Panc1 (cell line): ENCODE measurements at regions not wholly inside any gene's neighbourhood (a gene's known extent, or its start where the extent isn't known, plus 50 kb on each side); places are given as distances from the start of the nearest gene placed in this dataset.

Source experiments
- ATAC-seq: fragments of 200-7000 bp; cut with Tn5 transposase; 2 replicates; pipeline ENCODE4 v1.9.1; 2020; ENCODE audit warnings: mild to moderate bottlenecking, moderate library complexity
- BruUV-seq: library from RNA; stranded (reverse); fragments of 400-500 nt; replicated peaks from 2 replicates; lab custom pipeline; 2021; lab: Mats Ljungman, UMichigan
- CTCF ChIA-PET: fragments of 300-600 bp; sonication (Branson Sonifier 250); formaldehyde crosslinking; loops from one replicate; lab custom pipeline; 2022; ENCODE audit warnings: antibody characterized with exemption; lab: Charles Lee
- POLR2A ChIA-PET: fragments of 300-600 bp; sonication (Branson Sonifier 250); formaldehyde crosslinking; loops from one replicate; lab custom pipeline; 2022; ENCODE audit warnings: antibody characterized with exemption; lab: Charles Lee
- DNase-seq: peaks from one replicate; pipeline ENCODE4 v3.0.0-alpha.2; 2010; ENCODE audit warnings: low read depth, low spot score
- H3K27ac ChIP-seq: 2 replicates; pipeline ENCODE4 v1.5.1; 2011; ENCODE audit warnings: mild to moderate bottlenecking, low read length, inconsistent platforms
- H3K27me3 ChIP-seq: fragments of 200-500 bp; sonication (Bioruptor generic); 2 replicates; pipeline ENCODE4 v1.6.0; 2014; ENCODE audit warnings: low read length, inconsistent platforms; ENCODE audit not compliant: control insufficient read depth, insufficient read depth
- H3K36me3 ChIP-seq: fragments of 200-500 bp; sonication (Bioruptor generic); 2 replicates; pipeline ENCODE4 v1.5.1; 2014; ENCODE audit warnings: inconsistent platforms, mild to moderate bottlenecking, low read length, moderate library complexity; ENCODE audit not compliant: control insufficient read depth, insufficient read depth
- H3K4me1 ChIP-seq: 2 replicates; pipeline ENCODE4 v1.5.1; 2011; ENCODE audit warnings: inconsistent platforms, mild to moderate bottlenecking, low read length, moderate library complexity; ENCODE audit not compliant: control insufficient read depth, insufficient read depth
- H3K4me3 ChIP-seq, 2 experiments: 2 replicates each; pipeline ENCODE4 v1.5.1; 2011 to 2012; ENCODE audit warnings: low read depth in 2 of 2, low read length in 2 of 2, mild to moderate bottlenecking in 2 of 2, inconsistent platforms in 1 of 2, moderate library complexity in 1 of 2
- H3K9me3 ChIP-seq: fragments of 200-500 bp; sonication (Bioruptor generic); 2 replicates; pipeline ENCODE4 v1.5.1; 2014; ENCODE audit warnings: low read depth, mild to moderate bottlenecking, inconsistent platforms, low read length, moderate library complexity; ENCODE audit not compliant: control insufficient read depth, insufficient read depth
- CTCF ChIP-seq: fragments of 450-650 bp; IDR thresholded peaks from 2 replicates; pipeline ENCODE4 v1.5.1; 2017; ENCODE audit warnings: mild to moderate bottlenecking
- POLR2AphosphoS5 ChIP-seq: IDR thresholded peaks from 2 replicates; pipeline ENCODE4 v1.6.1; 2012; ENCODE audit warnings: mild to moderate bottlenecking, low read depth, low read length, moderate library complexity
- REST ChIP-seq, 2 experiments: IDR thresholded peaks; 2 replicates each; pipeline ENCODE4 v1.6.1; 2011 to 2012; ENCODE audit warnings: low read depth in 2 of 2, control low read depth in 1 of 2, low read length in 1 of 2, mild to moderate bottlenecking in 1 of 2, moderate library complexity in 1 of 2; ENCODE audit not compliant: insufficient read depth in 1 of 2
- SIN3A ChIP-seq: IDR thresholded peaks from 2 replicates; pipeline ENCODE4 v1.6.1; 2012; ENCODE audit warnings: low read depth, mild to moderate bottlenecking, low read length, moderate library complexity, borderline replicate concordance; ENCODE audit not compliant: insufficient read depth
- TCF7L2 ChIP-seq: IDR thresholded peaks from 2 replicates; pipeline ENCODE4 v1.6.1; 2011; ENCODE audit warnings: mild to moderate bottlenecking, low read depth, low read length, inconsistent platforms
- in situ Hi-C: cut with HindIII; loops from 2 replicates; pipeline ENCODE4 v1.10.0; 2016; ENCODE audit warnings: low sequenced_read_pairs, low pct_unique_long_range_greater_than_20kb
- intact Hi-C: fragments of 100-400 bp; cut with micrococcal nuclease; formaldehyde crosslinking; loops from one replicate; pipeline ENCODE4 v1.10.0; 2022; ENCODE audit not compliant: unreplicated experiment

- Histone ChIP-seq H3K4me3 (no peak overlapping the region), H3K4me1 (no peaks in the 10 kb centered on the region), H3K27ac (no peak overlapping the region), H3K27me3 (no peaks in the 10 kb centered on the region), H3K9me3 (no peaks in the 10 kb centered on the region), H3K36me3 (no peaks in the 10 kb centered on the region)
- CTCF ChIA-PET = no interaction called here
- intact Hi-C loops (no loop called here), in situ Hi-C loops (no loop called here)
- POLR2A ChIA-PET = no interaction called here
- no peak for DNase-seq
- no TSS peak for BruUV-seq
- TF ChIP-seq TCF7L2 = no peak
- no peak for ATAC-seq
Observed at GRCh38 chr3:69531576-69532546, 146.0 kb upstream of the FRMD4B start.

DNA sequence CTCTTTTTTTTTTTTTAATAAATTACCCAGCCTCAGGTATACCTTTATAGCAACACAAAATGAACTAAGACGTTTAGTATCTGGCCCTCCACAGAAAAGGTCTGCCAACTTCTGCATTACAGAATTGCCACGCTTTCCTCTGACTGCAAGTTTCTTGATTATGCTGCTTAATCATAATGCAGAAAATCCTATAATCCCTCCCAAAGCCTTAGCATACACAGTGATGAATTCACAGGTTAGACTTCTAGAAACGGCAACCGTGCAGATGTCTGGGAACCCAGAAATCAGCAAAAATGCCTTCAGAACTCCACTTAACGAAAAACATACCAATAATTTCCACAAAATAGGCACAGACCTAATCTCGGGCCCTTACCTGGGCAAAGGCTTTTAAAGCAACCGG lies 144.7 kb upstream of the FRMD4B start:
- Histone ChIP-seq H3K27me3 (no peaks in the 10 kb centered on the region), H3K9me3 (no peaks in the 10 kb centered on the region), H3K4me1 (no peaks in the 10 kb centered on the region), H3K4me3 (no peak overlapping the region), H3K36me3 (no peaks in the 10 kb centered on the region), H3K27ac (no peak overlapping the region)
- ChIA-PET POLR2A (no interaction called here), CTCF (no interaction called here)
- intact Hi-C loops (no loop called here), in situ Hi-C loops (no loop called here)
- no peak for DNase-seq
- TF ChIP-seq CTCF (no peak), REST (IDR thresholded peaks at IDR 0.05; ENCODE audit: insufficient read depth in 1 of 2, low read depth in 2 of 2, low read length in 1 of 2) (no peak), TCF7L2 (no peak), SIN3A (no peak), POLR2AphosphoS5 (no peak)
- BruUV-seq = no TSS peak
- no peak for ATAC-seq

DNA sequence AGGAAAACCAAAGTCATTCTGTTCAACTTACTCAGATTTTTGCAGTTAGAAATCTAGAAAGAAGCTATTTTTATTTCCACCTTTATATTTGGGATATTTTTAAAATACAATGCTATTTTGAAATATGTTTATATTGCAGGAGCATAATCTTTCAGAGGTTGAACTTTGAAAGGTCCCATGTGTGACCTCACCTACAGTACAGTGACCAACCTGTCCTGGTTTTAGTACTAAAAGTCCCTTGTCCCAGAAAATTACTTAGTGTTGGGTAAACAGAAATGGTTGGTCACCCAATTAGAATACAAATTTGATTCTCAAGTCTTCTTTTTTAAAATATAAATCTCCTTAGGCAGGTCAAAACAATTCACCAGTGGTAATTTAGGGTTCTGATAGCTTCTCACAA lies 141.6 kb upstream of the FRMD4B start:
- CTCF ChIA-PET = no interaction called here
- no peaks in the 10 kb centered on the region for H3K9me3 ChIP-seq

More for the DNA sequence above, 141.6 kb upstream of the FRMD4B start:
- POLR2A ChIA-PET = no interaction called here
- intact Hi-C loops = no loop called here
- DNase-seq = no peak
- no peak for ATAC-seq
- no peaks in the 10 kb centered on the region for H3K36me3 ChIP-seq
- H3K4me3 ChIP-seq = no peak overlapping the region
- in situ Hi-C loops = no loop called here
- no peak for TF ChIP-seq SIN3A
- no peak for TF ChIP-seq POLR2AphosphoS5
- no peak for TF ChIP-seq REST (IDR thresholded peaks at IDR 0.05; ENCODE audit: insufficient read depth in 1 of 2, low read depth in 2 of 2, low read length in 1 of 2)
- TF ChIP-seq TCF7L2 = no peak
- TF ChIP-seq CTCF = no peak
- no peaks in the 10 kb centered on the region for H3K27me3 ChIP-seq
- no peak overlapping the region for H3K27ac ChIP-seq
- H3K4me1 ChIP-seq = no peaks in the 10 kb centered on the region
- no TSS peak for BruUV-seq
